CD4-positive, alpha-beta T cell treated with Interleukin-6 at 100 ng/mL for 8 hours (primary cell): ENCODE measurements at regions not wholly inside any gene's neighbourhood (a gene's known extent, or its start where the extent isn't known, plus 50 kb on each side); places are given as distances from the start of the nearest gene placed in this dataset.

Experiments
- DNase-seq: peaks from one replicate; pipeline ENCODE4 v3.0.0-alpha.2; 2020; ENCODE audit warnings: mixed read lengths, low spot score

- no peak for DNase-seq
These were observed 307.0 kb upstream of the CPEB2 start for GRCh38 chr4:14695095-14695845.

DNA sequence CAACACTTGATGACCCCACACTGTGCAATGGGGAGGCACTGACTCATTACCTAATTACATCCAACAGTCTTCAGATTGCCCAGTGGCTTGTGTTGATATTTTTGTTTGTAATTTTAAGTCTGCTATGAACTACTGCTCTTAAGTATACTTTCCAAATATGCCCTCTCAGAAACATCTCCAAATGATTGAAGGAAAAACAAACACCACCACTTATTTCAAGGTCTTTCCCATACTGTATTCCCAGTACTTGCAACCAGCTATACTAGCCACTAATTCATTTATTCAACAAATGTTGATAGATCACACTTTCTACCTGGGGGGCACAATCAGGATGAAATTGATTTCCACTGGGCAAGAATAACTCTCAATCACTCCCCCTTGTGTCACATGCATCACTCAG, 302.2 kb upstream of the CPEB2 start:
- no peak for DNase-seq

GRCh38 chr4:14700544-14700943, 301.7 kb upstream of the CPEB2 start:
- DNase-seq: no peak

- DNase-seq: no peak
These were observed 300.9 kb upstream of the CPEB2 start for GRCh38 chr4:14701389-14701788.

GRCh38 chr4:14701896-14702295, 300.4 kb upstream of the CPEB2 start:
- no peak for DNase-seq

GRCh38 chr4:14708574-14708973, 293.7 kb upstream of the CPEB2 start:
- no peak for DNase-seq

DNA sequence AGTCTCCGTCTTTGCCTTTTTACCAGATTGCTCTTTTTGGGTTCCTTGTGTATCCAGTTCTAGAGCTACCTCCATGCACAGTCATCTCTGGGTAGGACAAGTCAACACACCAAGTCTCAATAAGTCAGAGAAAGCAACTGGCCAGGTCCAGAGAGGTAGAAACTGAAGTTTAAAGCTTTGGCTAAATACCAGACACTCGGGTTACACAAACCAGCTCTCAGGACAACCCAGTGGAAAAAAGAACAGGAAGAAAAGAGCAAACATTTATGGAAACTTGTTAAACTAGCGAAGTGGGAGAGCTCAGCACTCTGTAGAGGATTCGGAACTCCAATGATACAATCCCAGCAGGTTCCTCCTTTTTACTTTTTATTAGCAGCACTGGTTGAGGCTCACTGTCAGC, 291.0 kb upstream of the CPEB2 start:
- DNase-seq: no peak

- no peak for DNase-seq
These were observed 285.6 kb upstream of the CPEB2 start for GRCh38 chr4:14716691-14717090.

DNA sequence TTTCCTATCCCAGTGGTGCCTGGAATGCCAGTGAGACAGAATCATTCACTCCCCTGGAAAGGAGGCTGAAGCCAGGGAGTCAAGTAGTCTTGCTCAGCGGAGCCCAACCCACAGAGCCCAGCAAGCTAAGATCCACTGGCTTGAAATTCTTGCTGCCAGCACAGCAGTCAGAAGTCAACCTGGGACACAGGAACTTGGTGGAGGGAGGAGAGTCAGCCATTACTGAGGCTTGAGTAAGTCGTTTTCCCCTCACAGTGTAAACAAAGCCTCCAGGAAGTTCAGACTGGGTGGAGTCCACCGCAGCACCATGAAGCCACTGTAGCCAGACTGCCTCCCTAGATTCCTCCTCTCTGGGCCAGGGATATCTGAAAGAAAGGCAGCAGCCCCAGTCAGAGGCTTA, 283.2 kb upstream of the CPEB2 start:
- no peak for DNase-seq

GRCh38 chr4:14726441-14726840, 275.8 kb upstream of the CPEB2 start:
- DNase-seq: no peak

- DNase-seq: no peak
These were observed 275.4 kb upstream of the CPEB2 start for GRCh38 chr4:14726877-14727361.

GRCh38 chr4:14729282-14730000, 272.8 kb upstream of the CPEB2 start:
- DNase-seq: no peak

DNA sequence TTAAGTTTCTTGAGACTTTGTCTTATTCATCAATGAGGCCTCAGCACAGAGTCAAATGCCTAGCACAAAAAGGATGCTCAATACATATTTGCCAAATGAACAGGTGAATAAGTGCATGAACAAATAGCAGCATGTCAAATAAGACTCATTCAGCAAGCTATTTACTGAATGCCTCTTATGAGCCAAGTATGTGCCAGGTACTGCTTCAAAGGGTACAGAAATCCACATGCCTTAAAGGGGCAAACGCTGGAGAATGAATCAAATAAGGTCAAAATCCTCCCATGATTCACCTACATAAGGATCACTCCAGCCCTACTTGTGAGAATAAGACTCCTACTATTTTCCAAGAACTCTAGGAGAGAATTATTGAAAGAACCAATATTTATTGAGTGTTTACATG, 260.2 kb upstream of the CPEB2 start:
- no peak for DNase-seq

GRCh38 chr4:14743172-14743571, 259.1 kb upstream of the CPEB2 start:
- no peak for DNase-seq

- DNase-seq: no peak
These were observed 258.7 kb upstream of the CPEB2 start for GRCh38 chr4:14743601-14744000.

- DNase-seq: no peak
These were observed 257.9 kb upstream of the CPEB2 start for GRCh38 chr4:14744346-14744745.

GRCh38 chr4:14749910-14750309, 252.4 kb upstream of the CPEB2 start:
- no peak for DNase-seq

GRCh38 chr4:14752341-14753046, 249.8 kb upstream of the CPEB2 start:
- no peak for DNase-seq

GRCh38 chr4:14767142-14767541, 235.1 kb upstream of the CPEB2 start:
- DNase-seq: no peak

- DNase-seq: no peak
These were observed 233.8 kb upstream of the CPEB2 start for GRCh38 chr4:14768449-14768848.

DNA sequence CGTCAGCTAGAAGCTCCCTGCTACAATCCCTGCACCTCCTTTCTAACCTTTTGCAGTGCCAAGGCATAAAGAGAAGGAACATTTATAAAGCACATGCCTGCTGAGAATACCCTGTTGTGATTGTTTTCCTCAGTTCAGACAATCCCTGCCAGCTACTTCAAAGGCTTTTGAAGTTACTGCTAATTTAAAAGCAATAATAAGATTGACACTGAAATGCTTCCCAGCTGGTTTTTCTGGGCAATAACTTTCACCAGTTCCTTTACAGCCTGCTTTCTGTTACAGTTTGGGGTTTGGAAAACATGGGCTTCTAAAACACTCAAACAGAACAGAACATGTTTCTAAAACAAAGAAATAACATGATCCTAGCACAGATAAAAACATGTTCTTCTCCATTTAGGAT, 232.3 kb upstream of the CPEB2 start:
- DNase-seq: no peak

DNA sequence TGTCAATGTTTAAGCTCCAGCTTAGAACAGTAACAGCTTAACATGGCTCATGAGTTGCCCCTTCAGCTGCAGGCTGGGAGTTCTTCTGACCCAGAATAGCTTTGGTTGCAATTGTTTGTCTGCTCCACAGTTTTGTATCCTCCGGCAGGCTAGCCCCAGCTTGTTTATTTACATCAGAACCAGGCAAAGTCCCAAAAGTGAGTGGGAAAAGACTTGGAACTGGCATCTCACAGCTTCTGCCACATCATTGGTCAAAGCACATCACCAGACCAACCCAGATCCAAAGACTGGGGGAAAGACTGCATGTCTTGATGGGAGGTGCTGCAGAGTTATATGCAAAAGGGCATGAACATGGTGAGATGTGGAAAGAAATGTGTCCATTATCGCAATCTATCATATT, 231.2 kb upstream of the CPEB2 start:
- no peak for DNase-seq
